ENCODE measurements at regions not wholly inside any gene's neighbourhood (a gene's known extent, or its start where the extent isn't known, plus 50 kb on each side); places are given as distances from the start of the nearest gene placed in this dataset.

DNA sequence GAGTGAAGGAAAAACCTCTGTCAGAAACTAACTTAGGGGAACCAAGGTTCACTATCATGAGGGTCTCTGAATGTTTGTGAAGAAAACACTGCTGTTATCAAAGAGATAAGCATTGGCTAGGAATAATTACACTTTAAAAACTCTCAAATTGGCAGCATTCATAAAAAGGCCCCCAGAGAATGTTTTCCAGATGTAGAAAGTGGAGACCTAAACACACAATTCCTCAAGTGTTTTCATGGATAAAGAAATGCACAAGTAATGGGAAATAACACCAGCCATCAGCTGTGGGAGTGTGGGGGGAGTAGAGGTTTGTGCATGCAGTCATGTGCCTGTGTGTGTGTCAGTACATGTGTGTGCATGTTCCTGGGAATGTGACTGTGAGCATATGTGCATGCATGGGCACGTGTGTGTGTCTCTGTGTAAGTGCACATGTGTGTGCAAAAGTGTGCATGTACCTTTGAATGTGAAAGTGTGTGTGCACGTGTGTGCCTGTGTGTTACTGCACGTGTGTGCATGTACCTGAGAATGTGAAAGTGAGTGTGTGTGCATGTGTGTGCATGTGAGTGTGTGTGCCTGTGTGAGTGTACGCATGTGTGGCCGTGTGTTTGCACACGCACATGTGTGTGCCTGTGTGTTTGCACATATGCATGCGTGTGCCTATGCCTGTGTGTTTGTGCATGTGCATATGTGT lies 854.3 kb upstream of the SALL3 start:
- Histone ChIP-seq H3K27me3 (ENCODE audit: control insufficient read depth in 2 of 2, insufficient read depth in 1 of 2, low read length in 1 of 2) (no peaks in the 10 kb centered on the region), H3K36me3 (ENCODE audit: control insufficient read depth in 2 of 2, insufficient read depth in 2 of 2, low read length in 1 of 2) (no peaks in the 10 kb centered on the region), H3K9me3 (ENCODE audit: control insufficient read depth in 2 of 2, insufficient read depth in 1 of 2, low read length in 1 of 2) (peaks cover 0 to 34% of the 10 kb centered on the region in 2 donors), H3K4me1 (ENCODE audit: control insufficient read depth in 2 of 2, insufficient read depth in 2 of 2, low read length in 2 of 2) (no peaks in the 10 kb centered on the region), H3K4me3 (ENCODE audit: low read length in 2 of 2) (no peak overlapping the region), H3K27ac (ENCODE audit: low read depth in 1 of 2, low read length in 1 of 2) (no peak overlapping the region)
- 95% methylated on average over 7 of the region's 7 CpGs for WGBS
- no peak for DNase-seq (ENCODE audit: low read depth in 6 of 9, low spot score in 9 of 9)

- H3K36me3 ChIP-seq (ENCODE audit: control insufficient read depth in 2 of 2, insufficient read depth in 2 of 2, low read length in 1 of 2): no peaks in the 10 kb centered on the region
- H3K27me3 ChIP-seq (ENCODE audit: control insufficient read depth in 2 of 2, insufficient read depth in 1 of 2, low read length in 1 of 2): no peaks in the 10 kb centered on the region
- H3K27ac ChIP-seq (ENCODE audit: low read depth in 1 of 2, low read length in 1 of 2): no peak overlapping the region
- no peak for DNase-seq (ENCODE audit: low read depth in 6 of 9, low spot score in 9 of 9)
- H3K4me1 ChIP-seq (ENCODE audit: control insufficient read depth in 2 of 2, insufficient read depth in 2 of 2, low read length in 2 of 2): no peaks in the 10 kb centered on the region
- 98% methylated on average over 13 of the region's 13 CpGs for WGBS
- H3K9me3 ChIP-seq (ENCODE audit: control insufficient read depth in 2 of 2, insufficient read depth in 1 of 2, low read length in 1 of 2): peaks cover 0 to 34% of the 10 kb centered on the region in 2 donors
- no peak overlapping the region for H3K4me3 ChIP-seq (ENCODE audit: low read length in 2 of 2)
These were observed 853.5 kb upstream of the SALL3 start for GRCh38 chr18:78126106-78126505.

DNA sequence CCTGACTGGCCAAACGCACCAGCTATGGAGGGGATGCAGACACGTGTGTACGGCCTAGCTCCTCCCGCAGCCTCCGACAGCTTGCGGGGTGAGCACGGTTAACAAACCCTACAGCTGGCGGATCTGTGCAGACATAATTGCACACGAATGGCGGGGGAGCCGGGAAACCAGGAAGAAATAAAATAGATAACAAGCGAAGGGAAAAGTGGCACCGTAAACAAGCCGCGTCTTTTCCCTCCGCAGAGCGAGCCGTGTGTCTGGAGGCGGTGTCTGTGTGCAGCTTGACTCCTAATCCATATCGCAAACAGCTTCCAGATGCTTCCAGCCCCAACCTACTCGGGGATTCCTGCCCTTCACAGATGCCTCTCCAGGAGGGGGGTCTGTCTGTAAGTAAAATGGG lies 853.1 kb upstream of the SALL3 start:
- no peaks in the 10 kb centered on the region for H3K36me3 ChIP-seq (ENCODE audit: control insufficient read depth in 2 of 2, insufficient read depth in 2 of 2, low read length in 1 of 2)
- no peaks in the 10 kb centered on the region for H3K4me1 ChIP-seq (ENCODE audit: control insufficient read depth in 2 of 2, insufficient read depth in 2 of 2, low read length in 2 of 2)
- H3K27ac ChIP-seq (ENCODE audit: low read depth in 1 of 2, low read length in 1 of 2): no peak overlapping the region
- DNase-seq (ENCODE audit: low read depth in 6 of 9, low spot score in 9 of 9): no peak
- H3K27me3 ChIP-seq (ENCODE audit: control insufficient read depth in 2 of 2, insufficient read depth in 1 of 2, low read length in 1 of 2): no peaks in the 10 kb centered on the region
- H3K9me3 ChIP-seq (ENCODE audit: control insufficient read depth in 2 of 2, insufficient read depth in 1 of 2, low read length in 1 of 2): peaks cover 0 to 34% of the 10 kb centered on the region in 2 donors
- no peak overlapping the region for H3K4me3 ChIP-seq (ENCODE audit: low read length in 2 of 2)
- WGBS: 94% methylated on average over 21 of the region's 21 CpGs

DNA sequence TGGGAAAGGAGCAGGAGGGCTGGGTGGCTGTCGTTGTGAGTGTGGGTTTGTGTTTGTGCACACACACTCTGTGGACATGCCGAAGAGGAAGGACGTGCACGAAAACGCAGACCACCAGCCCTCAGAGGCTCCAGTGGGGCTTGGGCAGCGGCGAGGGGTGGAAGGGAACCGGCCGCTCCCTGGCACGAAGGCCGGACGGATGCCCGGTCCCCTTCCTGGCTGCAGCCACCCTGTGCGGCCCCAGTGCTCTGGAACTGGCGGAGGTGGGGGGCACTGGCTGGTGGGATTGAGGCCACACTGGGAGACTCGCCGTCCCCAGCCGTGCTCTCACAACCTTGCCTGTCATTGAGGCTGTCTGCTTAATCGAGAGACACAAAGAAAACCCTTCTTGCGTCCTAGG lies 852.6 kb upstream of the SALL3 start:
- Histone ChIP-seq H3K27me3 (ENCODE audit: control insufficient read depth in 2 of 2, insufficient read depth in 1 of 2, low read length in 1 of 2) (no peaks in the 10 kb centered on the region), H3K4me1 (ENCODE audit: control insufficient read depth in 2 of 2, insufficient read depth in 2 of 2, low read length in 2 of 2) (no peaks in the 10 kb centered on the region), H3K36me3 (ENCODE audit: control insufficient read depth in 2 of 2, insufficient read depth in 2 of 2, low read length in 1 of 2) (no peaks in the 10 kb centered on the region), H3K27ac (ENCODE audit: low read depth in 1 of 2, low read length in 1 of 2) (no peak overlapping the region), H3K9me3 (ENCODE audit: control insufficient read depth in 2 of 2, insufficient read depth in 1 of 2, low read length in 1 of 2) (peaks cover 0 to 34% of the 10 kb centered on the region in 2 donors), H3K4me3 (ENCODE audit: low read length in 2 of 2) (no peak overlapping the region)
- WGBS: 92% methylated on average over 20 of the region's 20 CpGs
- no peak for DNase-seq (ENCODE audit: low read depth in 6 of 9, low spot score in 9 of 9)

DNA sequence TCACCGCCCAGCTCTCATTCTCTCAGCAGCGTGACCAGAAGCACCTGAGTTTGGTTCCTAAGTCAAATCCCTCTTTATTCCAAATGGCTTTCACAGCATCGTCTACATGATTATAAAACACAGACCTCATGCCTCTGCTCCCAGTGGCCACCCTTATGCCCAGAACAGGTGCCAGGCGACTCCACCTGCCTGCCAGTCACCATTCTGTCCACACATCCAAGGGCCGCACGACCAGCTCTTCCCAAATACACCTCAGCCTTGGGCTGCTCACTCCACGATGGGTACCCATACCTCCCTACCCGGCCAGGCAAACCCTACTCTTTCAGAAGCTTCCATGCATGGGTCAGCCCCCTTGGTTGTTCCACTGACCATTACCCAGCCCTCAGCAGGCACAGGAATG lies 851.6 kb upstream of the SALL3 start:
- WGBS: 81% methylated on average over 8 of the region's 8 CpGs
- peaks cover 0 to 33% of the 10 kb centered on the region in 2 donors for H3K9me3 ChIP-seq (ENCODE audit: control insufficient read depth in 2 of 2, insufficient read depth in 1 of 2, low read length in 1 of 2)
- no peak for DNase-seq (ENCODE audit: low read depth in 6 of 9, low spot score in 9 of 9)

GRCh38 chr18:78129260-78129659 lies 850.4 kb upstream of the SALL3 start:
- Histone ChIP-seq H3K9me3 (ENCODE audit: control insufficient read depth in 2 of 2, insufficient read depth in 1 of 2, low read length in 1 of 2) (peaks cover 0 to 22% of the 10 kb centered on the region in 2 donors), H3K36me3 (ENCODE audit: control insufficient read depth in 2 of 2, insufficient read depth in 2 of 2, low read length in 1 of 2) (no peaks in the 10 kb centered on the region), H3K27me3 (ENCODE audit: control insufficient read depth in 2 of 2, insufficient read depth in 1 of 2, low read length in 1 of 2) (no peaks in the 10 kb centered on the region), H3K4me3 (ENCODE audit: low read length in 2 of 2) (no peak overlapping the region), H3K27ac (ENCODE audit: low read depth in 1 of 2, low read length in 1 of 2) (no peak overlapping the region), H3K4me1 (ENCODE audit: control insufficient read depth in 2 of 2, insufficient read depth in 2 of 2, low read length in 2 of 2) (no peaks in the 10 kb centered on the region)
- no peak for DNase-seq (ENCODE audit: low read depth in 6 of 9, low spot score in 9 of 9)
- 91% methylated on average over 8 of the region's 8 CpGs for WGBS

More for the DNA sequence above, 851.6 kb upstream of the SALL3 start:
- no peaks in the 10 kb centered on the region for H3K27me3 ChIP-seq (ENCODE audit: control insufficient read depth in 2 of 2, insufficient read depth in 1 of 2, low read length in 1 of 2)
- H3K4me3 ChIP-seq (ENCODE audit: low read length in 2 of 2): no peak overlapping the region
- H3K4me1 ChIP-seq (ENCODE audit: control insufficient read depth in 2 of 2, insufficient read depth in 2 of 2, low read length in 2 of 2): no peaks in the 10 kb centered on the region
- no peaks in the 10 kb centered on the region for H3K36me3 ChIP-seq (ENCODE audit: control insufficient read depth in 2 of 2, insufficient read depth in 2 of 2, low read length in 1 of 2)
- no peak overlapping the region for H3K27ac ChIP-seq (ENCODE audit: low read depth in 1 of 2, low read length in 1 of 2)

DNA sequence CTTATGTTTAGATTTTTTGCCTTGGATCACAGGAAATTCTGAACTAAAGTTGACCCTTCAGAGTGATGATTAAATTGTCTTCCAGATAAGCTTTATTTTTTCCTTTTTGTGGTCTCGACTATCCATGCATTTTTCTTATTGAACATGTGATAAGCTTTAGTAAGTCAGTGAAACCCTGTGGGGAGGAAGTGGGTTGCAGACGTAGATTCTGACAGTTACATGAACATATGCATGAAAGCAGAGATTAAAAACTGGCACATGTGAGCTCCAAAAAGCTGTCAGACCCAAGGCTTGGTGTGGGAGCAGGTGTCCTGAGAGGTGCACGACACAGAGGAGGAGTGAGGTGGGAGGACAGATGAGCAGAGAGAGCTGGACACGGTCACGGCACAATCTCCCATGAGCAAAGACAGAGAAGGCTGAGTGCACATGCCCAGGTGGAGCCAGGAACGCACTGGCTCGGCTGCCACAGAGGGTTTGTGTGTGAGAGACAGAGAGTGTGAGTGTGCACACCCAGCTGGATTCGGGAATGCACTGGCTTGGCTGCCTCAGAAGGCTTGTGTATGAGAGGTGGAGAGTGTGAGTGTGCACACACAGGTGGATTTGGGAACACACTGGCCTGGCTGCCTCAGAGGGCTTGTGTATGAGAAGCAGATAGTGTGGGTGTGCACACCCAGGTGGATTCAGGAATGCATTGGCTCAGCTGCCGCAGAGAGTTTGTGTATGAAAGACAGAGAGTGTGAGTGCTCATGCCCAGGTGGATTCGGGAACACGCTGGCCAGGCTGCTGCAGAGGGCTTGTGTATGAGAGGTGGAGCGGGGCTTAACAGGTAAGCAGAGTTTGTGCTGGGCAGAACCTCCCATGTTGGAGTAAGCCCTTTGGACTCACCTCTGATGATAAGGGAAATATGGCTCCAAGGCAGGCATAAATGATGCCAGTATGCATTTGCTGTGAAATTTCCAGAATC lies 849.1 kb upstream of the SALL3 start:
- no peaks in the 10 kb centered on the region for H3K27me3 ChIP-seq (ENCODE audit: control insufficient read depth in 2 of 2, insufficient read depth in 1 of 2, low read length in 1 of 2)
- DNase-seq (ENCODE audit: low read depth in 6 of 9, low spot score in 9 of 9): no peak
- 61% methylated on average over 12 of the region's 12 CpGs for WGBS
- peaks cover 0 to 22% of the 10 kb centered on the region in 2 donors for H3K9me3 ChIP-seq (ENCODE audit: control insufficient read depth in 2 of 2, insufficient read depth in 1 of 2, low read length in 1 of 2)
- no peak overlapping the region for H3K4me3 ChIP-seq (ENCODE audit: low read length in 2 of 2)
- H3K27ac ChIP-seq (ENCODE audit: low read depth in 1 of 2, low read length in 1 of 2): no peak overlapping the region
- no peaks in the 10 kb centered on the region for H3K4me1 ChIP-seq (ENCODE audit: control insufficient read depth in 2 of 2, insufficient read depth in 2 of 2, low read length in 2 of 2)
- H3K36me3 ChIP-seq (ENCODE audit: control insufficient read depth in 2 of 2, insufficient read depth in 2 of 2, low read length in 1 of 2): no peaks in the 10 kb centered on the region

DNA sequence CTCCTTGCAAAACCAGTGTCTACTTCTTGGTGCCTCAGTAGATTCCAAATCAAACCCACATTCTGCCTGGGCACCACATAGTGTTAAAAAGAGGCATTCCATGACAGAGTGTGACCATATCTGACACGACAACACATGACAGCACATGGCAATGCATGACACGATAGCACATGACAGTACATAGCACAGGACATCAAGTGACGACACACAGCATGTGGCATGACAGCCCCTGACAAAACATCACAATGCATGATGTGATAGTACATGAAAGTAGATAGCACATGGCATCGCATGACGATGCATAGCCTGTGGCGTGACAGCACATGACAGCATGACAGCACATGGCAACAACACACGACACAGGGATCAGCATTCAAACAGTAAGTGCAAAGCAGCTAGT lies 845.9 kb upstream of the SALL3 start:
- H3K36me3 ChIP-seq (ENCODE audit: control insufficient read depth in 2 of 2, insufficient read depth in 2 of 2, low read length in 1 of 2): no peaks in the 10 kb centered on the region
- H3K27ac ChIP-seq (ENCODE audit: low read depth in 1 of 2, low read length in 1 of 2): no peak overlapping the region
- peaks cover 0 to 4% of the 10 kb centered on the region in 2 donors for H3K9me3 ChIP-seq (ENCODE audit: control insufficient read depth in 2 of 2, insufficient read depth in 1 of 2, low read length in 1 of 2)
- 91% methylated on average over 7 of the region's 7 CpGs for WGBS
- no peaks in the 10 kb centered on the region for H3K27me3 ChIP-seq (ENCODE audit: control insufficient read depth in 2 of 2, insufficient read depth in 1 of 2, low read length in 1 of 2)
- DNase-seq (ENCODE audit: low read depth in 6 of 9, low spot score in 9 of 9): no peak
- no peaks in the 10 kb centered on the region for H3K4me1 ChIP-seq (ENCODE audit: control insufficient read depth in 2 of 2, insufficient read depth in 2 of 2, low read length in 2 of 2)
- no peak overlapping the region for H3K4me3 ChIP-seq (ENCODE audit: low read length in 2 of 2)

- Histone ChIP-seq H3K9me3 (ENCODE audit: control insufficient read depth in 2 of 2, insufficient read depth in 1 of 2, low read length in 1 of 2) (no peaks in the 10 kb centered on the region), H3K4me1 (ENCODE audit: control insufficient read depth in 2 of 2, insufficient read depth in 2 of 2, low read length in 2 of 2) (no peaks in the 10 kb centered on the region), H3K27me3 (ENCODE audit: control insufficient read depth in 2 of 2, insufficient read depth in 1 of 2, low read length in 1 of 2) (no peaks in the 10 kb centered on the region), H3K27ac (ENCODE audit: low read depth in 1 of 2, low read length in 1 of 2) (no peak overlapping the region), H3K4me3 (ENCODE audit: low read length in 2 of 2) (no peak overlapping the region), H3K36me3 (ENCODE audit: control insufficient read depth in 2 of 2, insufficient read depth in 2 of 2, low read length in 1 of 2) (no peaks in the 10 kb centered on the region)
- WGBS: 74% methylated on average over 6 of the region's 6 CpGs
- no peak for DNase-seq (ENCODE audit: low read depth in 6 of 9, low spot score in 9 of 9)
These were observed 842.6 kb upstream of the SALL3 start for GRCh38 chr18:78136986-78137385.

Measured in thymus (tissue), 11 donors.